OCI-LY1 (cell line): ENCODE measurements at regions not wholly inside any gene's neighbourhood (a gene's known extent, or its start where the extent isn't known, plus 50 kb on each side); places are given as distances from the start of the nearest gene placed in this dataset.

Experiments
- EZH2 ChIP-seq: fragments of 200-600 bp; sonication (generic), shearing (Covaris generic); IDR thresholded peaks from 2 replicates; pipeline ENCODE4 v1.8.0; 2017; ENCODE audit warnings: borderline replicate concordance, mixed run types, mild to moderate bottlenecking, antibody characterized with exemption, low read length, moderate library complexity, mixed read lengths
- TF ChIP-seq, protein P1 (sequence below): fragments of 200-600 bp; sonication (generic), shearing (Covaris generic); IDR thresholded peaks from 2 replicates; pipeline ENCODE4 v1.5.1; 2017; ENCODE audit warnings: mild to moderate bottlenecking, antibody characterized with exemption, low read length, moderate library complexity, mixed read lengths

DNA sequence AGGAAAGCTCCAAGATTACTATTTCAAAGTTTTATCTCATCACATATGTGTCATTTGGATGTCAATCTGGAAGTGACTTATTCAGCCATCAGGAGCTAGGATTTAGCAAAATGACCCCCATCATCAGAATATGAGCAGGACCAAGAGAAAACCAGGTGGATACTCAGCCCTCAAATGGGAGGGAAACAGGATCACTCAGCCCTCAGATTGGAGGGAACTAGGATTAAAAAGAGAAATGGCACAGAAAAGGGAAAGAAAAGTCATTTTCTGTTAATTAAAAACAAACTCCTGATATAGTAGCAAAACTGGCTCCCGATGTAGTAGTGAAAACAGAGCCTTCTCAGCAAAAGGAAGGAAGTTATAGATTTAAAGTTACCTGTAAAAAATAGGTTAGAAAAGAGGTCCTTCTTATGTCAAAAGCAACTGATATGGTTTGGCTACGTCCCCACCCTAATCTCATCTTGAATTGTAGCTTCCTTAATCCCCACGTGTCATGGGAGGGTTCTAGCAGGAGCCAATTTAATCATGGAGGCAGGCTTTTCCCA is 69.0 kb upstream of the MYCN start:
- TF ChIP-seq, protein P1, sequence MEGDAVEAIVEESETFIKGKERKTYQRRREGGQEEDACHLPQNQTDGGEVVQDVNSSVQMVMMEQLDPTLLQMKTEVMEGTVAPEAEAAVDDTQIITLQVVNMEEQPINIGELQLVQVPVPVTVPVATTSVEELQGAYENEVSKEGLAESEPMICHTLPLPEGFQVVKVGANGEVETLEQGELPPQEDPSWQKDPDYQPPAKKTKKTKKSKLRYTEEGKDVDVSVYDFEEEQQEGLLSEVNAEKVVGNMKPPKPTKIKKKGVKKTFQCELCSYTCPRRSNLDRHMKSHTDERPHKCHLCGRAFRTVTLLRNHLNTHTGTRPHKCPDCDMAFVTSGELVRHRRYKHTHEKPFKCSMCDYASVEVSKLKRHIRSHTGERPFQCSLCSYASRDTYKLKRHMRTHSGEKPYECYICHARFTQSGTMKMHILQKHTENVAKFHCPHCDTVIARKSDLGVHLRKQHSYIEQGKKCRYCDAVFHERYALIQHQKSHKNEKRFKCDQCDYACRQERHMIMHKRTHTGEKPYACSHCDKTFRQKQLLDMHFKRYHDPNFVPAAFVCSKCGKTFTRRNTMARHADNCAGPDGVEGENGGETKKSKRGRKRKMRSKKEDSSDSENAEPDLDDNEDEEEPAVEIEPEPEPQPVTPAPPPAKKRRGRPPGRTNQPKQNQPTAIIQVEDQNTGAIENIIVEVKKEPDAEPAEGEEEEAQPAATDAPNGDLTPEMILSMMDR, result no peak
- no peak for TF ChIP-seq EZH2
